Loucy (cell line): ENCODE measurements at regions not wholly inside any gene's neighbourhood (a gene's known extent, or its start where the extent isn't known, plus 50 kb on each side); places are given as distances from the start of the nearest gene placed in this dataset.
"Not testable (repeated sequence)": the region's sequence is repeated elsewhere in the genome, so short reads cannot be mapped to it uniquely, and the experiment has no call there.

Experiments used
- H2AFZ ChIP-seq: fragments of 200-600 bp; sonication (generic); 2 replicates; pipeline ENCODE4 v1.6.0; 2016; ENCODE audit warnings: antibody characterized with exemption, mild to moderate bottlenecking, low read length, moderate library complexity
- H3F3A ChIP-seq: fragments of 200-600 bp; 2 replicates; pipeline ENCODE4 v1.6.0; 2016; ENCODE audit warnings: antibody characterized with exemption, low read depth, mild to moderate bottlenecking
- H3K27me3 ChIP-seq: fragments of 200-600 bp; sonication (generic); 2 replicates; pipeline ENCODE4 v1.6.1; 2014; ENCODE audit warnings: low read length, mild to moderate bottlenecking; ENCODE audit not compliant: insufficient read depth, poor library complexity, severe bottlenecking
- H3K36me3 ChIP-seq: fragments of 200-600 bp; sonication (generic); 2 replicates; pipeline ENCODE4 v1.6.1; 2016; ENCODE audit warnings: low read length; ENCODE audit not compliant: insufficient read depth
- H3K4me1 ChIP-seq: fragments of 200-600 bp; sonication (generic); 2 replicates; pipeline ENCODE4 v1.5.1; 2014; ENCODE audit warnings: low read length, mild to moderate bottlenecking; ENCODE audit not compliant: insufficient read depth, poor library complexity, severe bottlenecking
- H3K4me2 ChIP-seq: fragments of 200-600 bp; sonication (generic); 2 replicates; pipeline ENCODE4 v1.6.0; 2014; ENCODE audit warnings: antibody characterized with exemption, low read length, low read depth, mild to moderate bottlenecking; ENCODE audit not compliant: poor library complexity, severe bottlenecking
- H3K4me3 ChIP-seq: fragments of 200-600 bp; sonication (generic); 2 replicates; pipeline ENCODE4 v1.5.1; 2014; ENCODE audit warnings: low read length, mild to moderate bottlenecking, mixed read lengths; ENCODE audit not compliant: poor library complexity, severe bottlenecking
- H3K79me2 ChIP-seq: fragments of 200-600 bp; sonication (generic); 2 replicates; pipeline ENCODE4 v1.6.1; 2014; ENCODE audit warnings: low read length; ENCODE audit not compliant: insufficient read depth
- H3K9ac ChIP-seq: fragments of 200-600 bp; sonication (generic); 2 replicates; pipeline ENCODE4 v1.6.0; 2014; ENCODE audit warnings: mild to moderate bottlenecking, low read depth, low read length, moderate library complexity; ENCODE audit not compliant: poor library complexity, severe bottlenecking
- H3K9me2 ChIP-seq: fragments of 200-600 bp; sonication (generic); replicated peaks from 2 replicates; pipeline ENCODE4 v1.6.1; 2016; ENCODE audit warnings: low read depth, low read length, mixed read lengths
- H3K9me3 ChIP-seq: fragments of 200-600 bp; sonication (generic); 2 replicates; pipeline ENCODE4 v1.6.1; 2014; ENCODE audit warnings: mild to moderate bottlenecking, antibody characterized with exemption, low read length, low read depth; ENCODE audit not compliant: insufficient read depth
- H4K20me1 ChIP-seq: fragments of 200-600 bp; sonication (generic); 2 replicates; pipeline ENCODE4 v1.6.0; 2014; ENCODE audit warnings: antibody characterized with exemption, low read length, mild to moderate bottlenecking; ENCODE audit not compliant: insufficient read depth, poor library complexity, severe bottlenecking
- CTCF ChIP-seq: fragments of 200-600 bp; sonication (generic); conservative IDR thresholded peaks from 2 replicates; pipeline ENCODE4 v1.5.1; 2014; ENCODE audit warnings: mild to moderate bottlenecking, antibody characterized with exemption, low read length
- EZH2phosphoT487 ChIP-seq: fragments of 200-600 bp; IDR thresholded peaks from 2 replicates; pipeline ENCODE4 v1.6.1; 2018; ENCODE audit warnings: antibody characterized with exemption, mild to moderate bottlenecking, moderate library complexity, borderline replicate concordance

DNA sequence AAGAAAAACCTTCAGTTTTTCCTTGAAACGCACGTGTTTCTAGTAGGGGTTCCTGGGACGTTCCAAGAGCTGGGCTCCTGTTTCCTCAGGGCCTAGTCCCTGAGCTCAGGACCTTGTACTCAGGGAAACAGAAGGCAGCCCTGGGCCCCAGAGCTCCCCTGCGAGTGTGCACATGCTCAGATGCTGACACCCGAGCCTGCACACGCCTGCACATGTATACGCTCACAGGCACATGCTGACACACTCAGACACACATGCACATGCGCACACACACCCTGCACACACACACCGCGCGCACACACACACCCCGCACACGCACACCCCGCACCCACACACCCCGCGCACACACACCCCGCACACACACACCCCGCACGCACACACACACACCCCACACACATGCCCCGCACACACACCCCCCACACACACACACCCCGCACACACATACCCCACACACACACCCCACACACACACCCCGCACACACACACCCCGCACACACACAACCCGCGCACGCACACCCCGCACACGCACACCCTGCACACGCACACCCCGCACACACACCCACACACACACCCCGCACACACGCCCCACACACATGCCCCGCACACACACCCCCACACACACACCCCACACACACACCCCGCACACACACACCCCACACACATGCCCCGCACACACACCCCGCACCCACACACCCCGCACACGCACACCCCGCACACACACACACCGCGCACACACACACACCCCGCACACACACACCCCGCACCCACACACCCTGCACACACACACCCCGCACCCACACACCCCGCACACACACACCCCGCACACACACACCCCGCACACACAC lies 52.2 kb downstream of the CALML3 start:
- H4K20me1 ChIP-seq: no peaks in the 10 kb centered on the region
- H3K9me2 ChIP-seq: no peaks in the 10 kb centered on the region
- H3K4me2 ChIP-seq: no peak overlapping the region
- H3K4me3 ChIP-seq: no peak overlapping the region
- no peaks in the 10 kb centered on the region for H3F3A ChIP-seq
- TF ChIP-seq CTCF: no peak
- no peak for TF ChIP-seq EZH2phosphoT487
- no peak overlapping the region for H2AFZ ChIP-seq
- H3K79me2 ChIP-seq: no peaks in the 10 kb centered on the region
- H3K27me3 ChIP-seq: no peaks in the 10 kb centered on the region
- no peak overlapping the region for H3K9ac ChIP-seq
- H3K36me3 ChIP-seq: no peaks in the 10 kb centered on the region
- H3K9me3 ChIP-seq: no peaks in the 10 kb centered on the region
- H3K4me1 ChIP-seq: no peaks in the 10 kb centered on the region

- not testable (repeated sequence) for H2AFZ ChIP-seq, H4K20me1 ChIP-seq, H3K79me2 ChIP-seq, H3K4me1 ChIP-seq, H3K36me3 ChIP-seq, H3K9me3 ChIP-seq, H3K4me3 ChIP-seq, H3F3A ChIP-seq, H3K9me2 ChIP-seq, H3K27me3 ChIP-seq, H3K4me2 ChIP-seq, H3K9ac ChIP-seq
Observed at GRCh38 chr10:5580038-5580428, 55.3 kb downstream of the CALML3 start.

- Histone ChIP-seq H3K9me3 (no peaks in the 10 kb centered on the region), H3K9ac (no peak overlapping the region), H3K4me2 (no peak overlapping the region), H3K9me2 (no peaks in the 10 kb centered on the region), H3K4me3 (no peak overlapping the region), H4K20me1 (no peaks in the 10 kb centered on the region), H2AFZ (no peak overlapping the region), H3F3A (no peaks in the 10 kb centered on the region), H3K36me3 (no peaks in the 10 kb centered on the region), H3K79me2 (no peaks in the 10 kb centered on the region), H3K27me3 (no peaks in the 10 kb centered on the region), H3K4me1 (no peaks in the 10 kb centered on the region)
- no peak for TF ChIP-seq CTCF
- TF ChIP-seq EZH2phosphoT487: no peak
Observed at GRCh38 chr10:5581670-5582566, 57.2 kb downstream of the CALML3 start.
